ENCODE measurements at regions not wholly inside any gene's neighbourhood (a gene's known extent, or its start where the extent isn't known, plus 50 kb on each side); places are given as distances from the start of the nearest gene placed in this dataset.
"Not testable (repeated sequence)": the region's sequence is repeated elsewhere in the genome, so short reads cannot be mapped to it uniquely, and the experiment has no call there.

DNA sequence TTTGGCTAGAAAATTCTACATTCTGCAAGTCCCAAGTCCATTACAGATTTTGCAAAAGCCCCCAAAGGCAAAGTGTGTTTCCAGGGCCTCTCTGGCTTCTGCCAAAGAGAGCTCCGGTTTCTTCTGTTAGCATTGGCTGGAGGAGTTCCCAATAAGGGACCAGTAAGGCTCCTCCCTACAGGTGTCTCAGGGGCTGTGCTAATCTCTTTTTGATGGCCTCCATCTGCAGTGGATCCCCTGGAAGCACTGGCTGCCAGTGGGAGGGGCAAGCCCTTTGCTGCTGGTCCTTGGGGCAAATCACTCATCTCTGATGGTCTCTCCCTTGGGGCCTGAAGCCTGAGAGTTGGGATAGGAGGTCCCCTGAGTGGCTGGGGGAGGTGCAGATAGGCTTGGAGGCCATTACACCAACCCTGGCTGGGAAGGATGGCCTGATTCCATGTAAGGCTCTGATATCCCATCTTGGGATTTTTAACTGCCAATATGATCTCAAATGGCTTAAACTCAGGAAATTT is 89.1 kb upstream of the USP24 start:
- Mint-ChIP-seq H3K27ac (ENCODE audit: unreplicated experiment) (no peak overlapping the region), H3K36me3 (ENCODE audit: unreplicated experiment) (no peaks in the 10 kb centered on the region), H3K9me3 (ENCODE audit: unreplicated experiment) (no peaks in the 10 kb centered on the region), H3K27me3 (ENCODE audit: unreplicated experiment) (no peaks in the 10 kb centered on the region), H3K4me1 (ENCODE audit: low read depth, unreplicated experiment) (peaks cover 4% of the 10 kb centered on the region), H3K4me3 (ENCODE audit: unreplicated experiment) (no peak overlapping the region)
- TF ChIP-seq, protein P1, sequence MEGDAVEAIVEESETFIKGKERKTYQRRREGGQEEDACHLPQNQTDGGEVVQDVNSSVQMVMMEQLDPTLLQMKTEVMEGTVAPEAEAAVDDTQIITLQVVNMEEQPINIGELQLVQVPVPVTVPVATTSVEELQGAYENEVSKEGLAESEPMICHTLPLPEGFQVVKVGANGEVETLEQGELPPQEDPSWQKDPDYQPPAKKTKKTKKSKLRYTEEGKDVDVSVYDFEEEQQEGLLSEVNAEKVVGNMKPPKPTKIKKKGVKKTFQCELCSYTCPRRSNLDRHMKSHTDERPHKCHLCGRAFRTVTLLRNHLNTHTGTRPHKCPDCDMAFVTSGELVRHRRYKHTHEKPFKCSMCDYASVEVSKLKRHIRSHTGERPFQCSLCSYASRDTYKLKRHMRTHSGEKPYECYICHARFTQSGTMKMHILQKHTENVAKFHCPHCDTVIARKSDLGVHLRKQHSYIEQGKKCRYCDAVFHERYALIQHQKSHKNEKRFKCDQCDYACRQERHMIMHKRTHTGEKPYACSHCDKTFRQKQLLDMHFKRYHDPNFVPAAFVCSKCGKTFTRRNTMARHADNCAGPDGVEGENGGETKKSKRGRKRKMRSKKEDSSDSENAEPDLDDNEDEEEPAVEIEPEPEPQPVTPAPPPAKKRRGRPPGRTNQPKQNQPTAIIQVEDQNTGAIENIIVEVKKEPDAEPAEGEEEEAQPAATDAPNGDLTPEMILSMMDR (IDR thresholded peaks at IDR 0.05; ENCODE audit: partially characterized antibody, unreplicated experiment) = no peak
- peak; percentile 24 for DNase-seq

DNA sequence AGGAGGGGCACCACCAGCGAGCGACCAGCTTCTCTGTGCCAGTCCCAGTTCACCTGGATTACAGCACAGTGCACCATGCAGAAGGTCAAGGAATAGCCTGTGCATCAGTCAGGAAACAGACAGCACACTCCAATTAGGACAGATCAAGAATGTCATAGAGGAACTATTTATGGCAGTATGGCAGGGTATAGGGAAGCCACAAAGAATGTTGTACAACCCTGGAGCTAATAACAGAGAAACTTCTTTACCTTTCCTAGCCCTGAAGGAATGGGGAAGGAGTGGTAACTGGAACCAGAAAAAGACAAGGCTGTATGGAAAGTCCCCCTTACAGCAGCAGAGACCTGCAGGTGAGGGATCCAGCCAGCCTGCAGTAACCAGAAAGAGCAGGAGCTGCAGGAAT is 87.8 kb upstream of the USP24 start:
- Mint-ChIP-seq H3K4me1 (ENCODE audit: low read depth, unreplicated experiment) (peaks cover 4% of the 10 kb centered on the region), H3K9me3 (ENCODE audit: unreplicated experiment) (peaks cover 3% of the 10 kb centered on the region), H3K27ac (ENCODE audit: unreplicated experiment) (no peak overlapping the region), H3K27me3 (ENCODE audit: unreplicated experiment) (no peaks in the 10 kb centered on the region), H3K4me3 (ENCODE audit: unreplicated experiment) (no peak overlapping the region), H3K36me3 (ENCODE audit: unreplicated experiment) (peaks cover 4% of the 10 kb centered on the region)
- TF ChIP-seq, protein P1 (IDR thresholded peaks at IDR 0.05; ENCODE audit: partially characterized antibody, unreplicated experiment) = no peak
- DNase-seq = no peak

DNA sequence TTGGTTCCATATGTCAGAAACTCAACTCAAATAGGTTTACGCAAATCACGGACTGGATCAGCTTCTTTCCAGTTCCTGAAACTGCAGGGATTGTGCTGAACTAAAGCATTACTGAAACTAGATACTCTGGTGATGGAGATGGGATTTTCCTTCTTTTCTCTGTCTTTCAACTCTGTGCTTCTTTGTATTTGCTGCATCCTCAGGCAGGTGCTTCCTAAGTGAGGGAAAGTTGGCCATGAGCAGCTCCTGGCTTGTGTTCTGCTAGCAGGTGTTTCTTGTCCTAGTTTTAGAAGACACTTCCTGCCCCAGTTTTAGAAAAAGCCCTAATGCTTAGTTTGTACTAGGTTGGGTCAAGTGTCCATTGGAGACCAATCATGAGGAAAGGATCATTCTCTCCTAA is 86.7 kb upstream of the USP24 start:
- H3K27me3 Mint-ChIP-seq (ENCODE audit: unreplicated experiment) = peaks cover 2% of the 10 kb centered on the region
- peaks cover 3% of the 10 kb centered on the region for H3K9me3 Mint-ChIP-seq (ENCODE audit: unreplicated experiment)
- H3K4me1 Mint-ChIP-seq (ENCODE audit: low read depth, unreplicated experiment) = peaks cover 4% of the 10 kb centered on the region
- no peak for DNase-seq
- H3K4me3 Mint-ChIP-seq (ENCODE audit: unreplicated experiment) = no peak overlapping the region
- no peak overlapping the region for H3K27ac Mint-ChIP-seq (ENCODE audit: unreplicated experiment)
- TF ChIP-seq, protein P1 (IDR thresholded peaks at IDR 0.05; ENCODE audit: partially characterized antibody, unreplicated experiment) = no peak
- H3K36me3 Mint-ChIP-seq (ENCODE audit: unreplicated experiment) = peaks cover 5% of the 10 kb centered on the region

DNA sequence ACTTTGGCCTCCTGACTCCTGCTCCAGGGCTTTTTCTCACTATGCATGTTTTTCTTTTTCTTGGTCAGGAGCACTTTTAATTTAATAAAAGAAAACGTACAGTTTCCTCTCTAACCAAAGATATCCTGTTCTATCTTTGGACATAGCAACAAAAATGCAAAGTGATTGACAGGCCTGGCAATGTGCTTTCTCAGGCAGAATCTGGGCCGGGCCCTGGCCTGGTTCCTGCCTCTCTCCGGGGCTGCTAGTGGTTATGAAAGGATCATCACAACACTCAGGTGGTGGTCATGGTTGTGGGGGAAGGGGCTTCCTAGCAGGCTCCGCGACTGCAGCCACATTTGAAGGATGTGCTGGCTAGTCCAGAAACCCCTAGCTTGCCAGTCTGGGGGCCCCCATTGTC is 85.8 kb upstream of the USP24 start:
- Mint-ChIP-seq H3K4me3 (ENCODE audit: unreplicated experiment) (no peak overlapping the region), H3K36me3 (ENCODE audit: unreplicated experiment) (peaks cover 5% of the 10 kb centered on the region), H3K9me3 (ENCODE audit: unreplicated experiment) (peaks cover 3% of the 10 kb centered on the region), H3K4me1 (ENCODE audit: low read depth, unreplicated experiment) (peaks cover 4% of the 10 kb centered on the region), H3K27me3 (ENCODE audit: unreplicated experiment) (peaks cover 2% of the 10 kb centered on the region), H3K27ac (ENCODE audit: unreplicated experiment) (no peak overlapping the region)
- TF ChIP-seq, protein P1 (IDR thresholded peaks at IDR 0.05; ENCODE audit: partially characterized antibody, unreplicated experiment) = no peak
- DNase-seq = no peak

DNA sequence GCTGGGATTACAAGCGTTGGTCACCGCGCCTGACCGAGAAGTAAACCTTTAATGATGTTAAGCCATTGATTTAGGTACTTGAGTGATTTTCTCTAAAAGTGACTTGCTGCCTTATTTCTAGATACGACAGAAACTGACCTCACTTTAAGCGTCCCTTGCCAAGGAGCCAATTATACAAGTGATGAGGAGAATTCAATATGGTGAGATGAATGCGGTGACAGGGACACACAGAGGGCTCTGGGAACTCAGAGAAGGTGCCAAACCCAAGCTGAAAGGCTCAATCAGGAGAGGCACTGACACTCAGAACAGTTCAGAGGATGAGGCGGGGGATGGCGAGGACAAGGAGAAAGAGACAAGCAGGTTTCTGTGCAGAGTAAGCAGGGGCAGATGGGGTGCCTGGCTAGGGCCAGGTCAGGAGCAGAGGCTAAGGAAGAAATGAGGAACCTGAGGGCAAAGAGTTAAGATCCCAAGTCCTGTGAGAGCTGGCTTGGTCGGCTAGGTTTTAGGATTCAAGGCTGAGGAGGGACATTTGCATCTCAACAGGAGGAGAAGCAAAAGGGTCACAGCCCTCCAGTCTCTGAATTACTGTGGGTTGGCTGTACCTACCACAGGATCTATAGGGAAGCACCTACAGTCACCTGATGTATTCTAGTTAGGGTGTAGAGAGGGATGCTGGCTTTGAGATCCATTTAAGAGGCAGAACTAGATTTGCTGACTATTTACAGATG is 83.2 kb upstream of the USP24 start:
- H3K27me3 Mint-ChIP-seq (ENCODE audit: unreplicated experiment) = peaks cover 2% of the 10 kb centered on the region
- TF ChIP-seq, protein P1 (IDR thresholded peaks at IDR 0.05; ENCODE audit: partially characterized antibody, unreplicated experiment) = no peak
- peaks cover 3% of the 10 kb centered on the region for H3K9me3 Mint-ChIP-seq (ENCODE audit: unreplicated experiment)
- no peaks in the 10 kb centered on the region for H3K4me1 Mint-ChIP-seq (ENCODE audit: low read depth, unreplicated experiment)
- H3K36me3 Mint-ChIP-seq (ENCODE audit: unreplicated experiment) = peaks cover 5% of the 10 kb centered on the region
- DNase-seq = no peak
- H3K27ac Mint-ChIP-seq (ENCODE audit: unreplicated experiment) = no peak overlapping the region
- H3K4me3 Mint-ChIP-seq (ENCODE audit: unreplicated experiment) = no peak overlapping the region

DNA sequence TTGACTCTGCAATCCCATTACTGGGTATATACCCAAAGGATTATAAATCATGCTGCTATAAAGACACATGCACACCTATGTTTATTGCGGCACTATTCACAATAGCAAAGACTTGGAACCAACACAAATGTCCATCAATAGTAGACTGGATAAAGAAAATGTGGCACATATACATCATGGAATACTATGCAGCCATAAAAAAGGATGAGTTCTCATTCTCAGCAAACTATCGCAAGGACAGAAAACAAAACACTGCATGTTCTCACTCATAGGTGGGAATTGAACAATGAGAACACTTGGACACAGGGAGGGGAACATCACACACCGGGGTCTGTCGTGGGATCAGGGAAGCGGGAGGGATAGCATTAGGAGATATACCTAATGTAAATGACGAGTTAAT is 81.1 kb upstream of the USP24 start:
- not testable (repeated sequence) for H3K27me3 Mint-ChIP-seq (ENCODE audit: unreplicated experiment); H3K4me3 Mint-ChIP-seq (ENCODE audit: unreplicated experiment); H3K4me1 Mint-ChIP-seq (ENCODE audit: low read depth, unreplicated experiment); H3K36me3 Mint-ChIP-seq (ENCODE audit: unreplicated experiment); DNase-seq; H3K9me3 Mint-ChIP-seq (ENCODE audit: unreplicated experiment); H3K27ac Mint-ChIP-seq (ENCODE audit: unreplicated experiment)

Measured in glutamatergic neuron (in vitro differentiated cells).